Endothelial cell of umbilical vein (primary cell): ENCODE measurements at regions not wholly inside any gene's neighbourhood (a gene's known extent, or its start where the extent isn't known, plus 50 kb on each side); places are given as distances from the start of the nearest gene placed in this dataset.

Experiments
- BruUV-seq: library from RNA; stranded (reverse); fragments of 400-500 nt; replicated peaks from 2 replicates; lab custom pipeline; 2021; lab: Mats Ljungman, UMichigan
- CTCF ChIA-PET: fragments of 300-600, 350-600 bp; sonication (Branson Sonifier 250); formaldehyde crosslinking; loops from one replicate; lab custom pipeline; 2021; ENCODE audit warnings: antibody characterized with exemption, inconsistent platforms; lab: Charles Lee
- POLR2A ChIA-PET: fragments of 300-600, 350-600 bp; sonication (Branson Sonifier 250); formaldehyde crosslinking; loops from one replicate; lab custom pipeline; 2021; ENCODE audit warnings: antibody characterized with exemption, inconsistent platforms; lab: Charles Lee
- DNase-seq: peaks from one replicate; pipeline ENCODE4 v3.0.0-alpha.2; 2011; ENCODE audit warnings: low read depth, low spot score
- FAIRE-seq: peaks from 2 replicates; lab custom pipeline; 2011; peaks lifted over from hg19 to GRCh38; lab: Jason Lieb, UNC
- H2AFZ ChIP-seq: 2 replicates; pipeline ENCODE4 v1.6.0; 2012; ENCODE audit warnings: low read depth, low read length, control low read depth, inconsistent platforms
- H3K27ac ChIP-seq: 2 replicates; pipeline ENCODE4 v1.5.1; 2011; ENCODE audit warnings: low read depth, mild to moderate bottlenecking, control low read depth, low read length, moderate library complexity; ENCODE audit not compliant: insufficient read depth
- H3K27me3 ChIP-seq, 2 experiments: 2 replicates each; pipeline versions ENCODE4 v1.6.0 to v1.6.1; 2011; ENCODE audit warnings: low read length in 2 of 2, mixed read lengths in 1 of 2; ENCODE audit not compliant: control insufficient read depth in 2 of 2, insufficient read depth in 2 of 2
- H3K36me3 ChIP-seq, 2 experiments: 2 replicates in 1 of 2; 3 replicates in 1 of 2; pipeline ENCODE4 v1.5.1; 2011; ENCODE audit warnings: low read length in 2 of 2, mild to moderate bottlenecking in 1 of 2, moderate library complexity in 1 of 2; ENCODE audit not compliant: control insufficient read depth in 2 of 2, insufficient read depth in 2 of 2; ENCODE audit errors: extremely low read depth in 1 of 2
- H3K4me1 ChIP-seq: 3 replicates; pipeline ENCODE4 v1.5.1; 2011; ENCODE audit warnings: mild to moderate bottlenecking, low read length; ENCODE audit not compliant: control insufficient read depth, insufficient read depth; ENCODE audit errors: extremely low read depth
- H3K4me2 ChIP-seq: 2 replicates; pipeline ENCODE4 v1.6.1; 2011; ENCODE audit warnings: low read length, control low read depth, mixed read lengths; ENCODE audit not compliant: insufficient read depth
- H3K4me3 ChIP-seq, 3 experiments: fragments of 200-600 bp in 1 of 3; sonication (generic), shearing (Covaris generic) in 1 of 3; replicated peaks in 1 of 3; 2 replicates each; pipeline ENCODE4 v1.5.1; 2011 to 2016; ENCODE audit warnings: control low read depth in 3 of 3, low read length in 3 of 3, mild to moderate bottlenecking in 2 of 3, inconsistent platforms in 1 of 3, low read depth in 1 of 3, moderate library complexity in 1 of 3; ENCODE audit not compliant: insufficient read depth in 1 of 3
- H3K79me2 ChIP-seq: 2 replicates; pipeline ENCODE4 v1.6.0; 2012; ENCODE audit warnings: low read length, inconsistent platforms; ENCODE audit not compliant: control insufficient read depth, insufficient read depth
- H3K9ac ChIP-seq: replicated peaks from 2 replicates; pipeline ENCODE3; 2011; ENCODE audit warnings: low read length, control low read depth; ENCODE audit not compliant: insufficient read depth; ENCODE audit errors: extremely low read depth
- H3K9me1 ChIP-seq: replicated peaks from 3 replicates; pipeline ENCODE4 v1.6.0; 2011; ENCODE audit warnings: mild to moderate bottlenecking, low read length; ENCODE audit not compliant: control insufficient read depth, insufficient read depth; ENCODE audit errors: extremely low read depth
- H3K9me3 ChIP-seq: replicated peaks from 2 replicates; pipeline ENCODE4 v1.5.1; 2012; ENCODE audit warnings: low read length, inconsistent platforms; ENCODE audit not compliant: control insufficient read depth, insufficient read depth
- H4K20me1 ChIP-seq: replicated peaks from 2 replicates; pipeline ENCODE3; 2011; ENCODE audit warnings: mild to moderate bottlenecking, low read length; ENCODE audit not compliant: control insufficient read depth, insufficient read depth; ENCODE audit errors: extremely low read depth
- CTCF ChIP-seq, 2 donors: IDR thresholded peaks; 1 replicate in 1 of 2; 2 replicates in 1 of 2; pipeline ENCODE4 v1.5.1; 2011; ENCODE audit warnings: low read length in 2 of 2, mild to moderate bottlenecking in 2 of 2, moderate library complexity in 2 of 2, control low read depth in 1 of 2, inconsistent platforms in 1 of 2, low read depth in 1 of 2; ENCODE audit not compliant: insufficient read depth in 1 of 2; ENCODE audit errors: extremely low read depth in 1 of 2
- EZH2 ChIP-seq: IDR thresholded peaks from 2 replicates; pipeline ENCODE4 v1.6.1; 2012; ENCODE audit warnings: borderline replicate concordance, low read depth, mild to moderate bottlenecking, moderate library complexity, low read length, inconsistent platforms; ENCODE audit not compliant: severe bottlenecking
- FOS ChIP-seq: IDR thresholded peaks from 2 replicates; pipeline ENCODE4 v1.6.1; 2011; ENCODE audit warnings: mild to moderate bottlenecking, low read length, moderate library complexity, borderline replicate concordance; ENCODE audit not compliant: insufficient read depth
- GATA2 ChIP-seq: IDR thresholded peaks from 2 replicates; pipeline ENCODE4 v1.7.0; 2011; ENCODE audit warnings: low read depth, mild to moderate bottlenecking, moderate library complexity, mixed read lengths, low read length; ENCODE audit not compliant: insufficient read length, insufficient read depth
- JUN ChIP-seq: IDR thresholded peaks from 2 replicates; pipeline ENCODE4 v1.6.1; 2011; ENCODE audit warnings: borderline replicate concordance, low read depth; ENCODE audit not compliant: insufficient read length, insufficient read depth
- MAX ChIP-seq: IDR thresholded peaks from 2 replicates; pipeline ENCODE4 v1.6.1; 2011; ENCODE audit not compliant: insufficient read depth, insufficient read length
- MYC ChIP-seq: IDR thresholded peaks from one replicate; pipeline ENCODE4 v1.6.1; 2011; ENCODE audit warnings: mild to moderate bottlenecking, low read depth, low read length
- POLR2A ChIP-seq: IDR thresholded peaks from 2 replicates; pipeline ENCODE4 v1.6.1; 2012; ENCODE audit warnings: low read depth, mild to moderate bottlenecking, control low read depth, low read length
- dilution Hi-C: fragments of 300-500 bp; cut with MboI; formaldehyde crosslinking; loops from one replicate; pipeline ENCODE4 v1.15.0; 2019; ENCODE audit warnings: low sequenced_read_pairs; ENCODE audit not compliant: extremely low pct_ligation_motif_present
- intact Hi-C: fragments of 100-400 bp; cut with micrococcal nuclease; formaldehyde crosslinking; loops from one replicate; pipeline ENCODE4 v1.10.0; 2022

- no peak for TF ChIP-seq FOS
- TF ChIP-seq EZH2: no peak
- TF ChIP-seq MYC: no peak
- no peak for TF ChIP-seq MAX
- TF ChIP-seq JUN: no peak
- TF ChIP-seq POLR2A: no peak
- TF ChIP-seq GATA2: no peak
- ChIA-PET CTCF (no interaction called here), POLR2A (no interaction called here)
- Histone ChIP-seq H3K4me2 (no peak overlapping the region), H4K20me1 (no peaks in the 10 kb centered on the region), H3K79me2 (no peaks in the 10 kb centered on the region), H3K36me3 (no peaks in the 10 kb centered on the region), H3K27me3 (no peaks in the 10 kb centered on the region), H3K9ac (no peak overlapping the region), H3K27ac (no peak overlapping the region), H3K4me3 (no peak overlapping the region), H2AFZ (no peak overlapping the region), H3K9me3 (no peaks in the 10 kb centered on the region), H3K4me1 (no peaks in the 10 kb centered on the region), H3K9me1 (no peaks in the 10 kb centered on the region)
- DNase-seq (no peak), FAIRE-seq (no peak)
- intact Hi-C loops (no loop called here), dilution Hi-C loops (no loop called here)
- no TSS peak for BruUV-seq
Observed at GRCh38 chr16:58821886-58822285, 87.8 kb upstream of the GOT2 start.

- H3K9ac ChIP-seq: no peak overlapping the region
- no peaks in the 10 kb centered on the region for H3K27me3 ChIP-seq
- no peak overlapping the region for H2AFZ ChIP-seq
- H3K36me3 ChIP-seq: no peaks in the 10 kb centered on the region
- ChIA-PET POLR2A (no interaction called here), CTCF (no interaction called here)
- dilution Hi-C loops: no loop called here
- no peaks in the 10 kb centered on the region for H3K9me3 ChIP-seq
- H3K79me2 ChIP-seq: no peaks in the 10 kb centered on the region
- H3K4me1 ChIP-seq: no peaks in the 10 kb centered on the region
- no peak overlapping the region for H3K4me3 ChIP-seq
- intact Hi-C loops: no loop called here
- no peaks in the 10 kb centered on the region for H3K9me1 ChIP-seq
- BruUV-seq: no TSS peak
- DNase-seq (no peak), FAIRE-seq (no peak)
- H3K4me2 ChIP-seq: no peak overlapping the region
- TF ChIP-seq CTCF (IDR thresholded peaks at IDR 0.05; ENCODE audit: extremely low read depth in 1 of 2, insufficient read depth in 1 of 2, low read depth in 1 of 2, low read length in 2 of 2) (no peak), EZH2 (no peak), MYC (no peak), GATA2 (no peak), POLR2A (no peak), FOS (no peak)
- no peak overlapping the region for H3K27ac ChIP-seq
- H4K20me1 ChIP-seq: no peaks in the 10 kb centered on the region
Observed at GRCh38 chr16:58820411-58820810, 86.3 kb upstream of the GOT2 start.
